ENCODE measurements at regions not wholly inside any gene's neighbourhood (a gene's known extent, or its start where the extent isn't known, plus 50 kb on each side); places are given as distances from the start of the nearest gene placed in this dataset.

GRCh38 chr21:35578831-35579471, 481.4 kb downstream of the SETD4 start:
- TF ChIP-seq CTCF (IDR thresholded peaks at IDR 0.05 in 4 of 5, conservative IDR thresholded peaks at IDR 0.05 in 1 of 5) (no peak), POLR2A (IDR thresholded peaks at IDR 0.05) (no peak)
